WERI-Rb-1 (cell line): ENCODE measurements at regions not wholly inside any gene's neighbourhood (a gene's known extent, or its start where the extent isn't known, plus 50 kb on each side); places are given as distances from the start of the nearest gene placed in this dataset.

ENCODE experiments used
- DNase-seq: peaks from one replicate; pipeline ENCODE4 v3.0.0-alpha.2; 2020
- H3K27ac ChIP-seq: fragments of 250-450 bp; sonication (Bioruptor Pico); 2 replicates; pipeline ENCODE4 v1.5.1; 2020; ENCODE audit warnings: mild to moderate bottlenecking, moderate library complexity
- H3K27me3 ChIP-seq: fragments of 250-450 bp; sonication (Bioruptor Pico); 2 replicates; pipeline ENCODE4 v1.5.1; 2021; ENCODE audit warnings: mild to moderate bottlenecking, low read depth, moderate library complexity; ENCODE audit not compliant: insufficient read depth, severe bottlenecking
- H3K36me3 ChIP-seq: fragments of 250-450 bp; sonication (Bioruptor Pico); 2 replicates; pipeline ENCODE4 v1.5.1; 2020; ENCODE audit warnings: mild to moderate bottlenecking, moderate library complexity
- H3K4me3 ChIP-seq: 2 replicates; pipeline ENCODE4 v1.5.1; 2011; ENCODE audit warnings: low read depth, mild to moderate bottlenecking, control low read depth, low read length
- H3K9me3 ChIP-seq: fragments of 250-450 bp; sonication (Bioruptor Pico); 2 replicates; pipeline ENCODE4 v1.5.1; 2021; ENCODE audit warnings: mild to moderate bottlenecking, moderate library complexity; ENCODE audit not compliant: severe bottlenecking
- TF ChIP-seq, protein P1 (sequence below): IDR thresholded peaks from 2 replicates; pipeline ENCODE4 v1.5.1; 2011; ENCODE audit warnings: low read depth, mild to moderate bottlenecking, control low read depth, inconsistent platforms, low read length

DNA sequence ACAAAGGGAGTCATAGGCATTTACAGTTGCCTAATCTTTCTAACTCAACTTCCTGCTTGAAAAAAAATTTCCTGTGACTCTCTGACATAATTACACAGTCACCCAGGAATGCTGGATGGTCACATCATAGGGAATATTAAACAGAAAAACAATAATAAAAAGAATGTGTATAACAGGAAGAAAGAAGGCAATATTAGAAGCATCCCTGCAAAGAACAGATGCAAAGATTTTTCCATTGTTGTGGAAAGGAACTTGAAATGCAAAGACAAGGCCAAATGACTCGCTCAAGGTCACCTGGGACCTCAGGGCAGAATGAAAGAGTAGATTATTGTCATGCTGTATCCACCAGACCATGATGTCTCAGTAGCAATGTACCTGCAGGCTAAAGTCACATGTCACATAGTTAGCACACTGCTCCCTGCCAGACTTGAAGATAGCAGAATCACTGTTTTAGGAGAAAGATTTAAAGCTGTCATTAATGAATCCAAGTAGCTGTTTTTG, 184.3 kb downstream of the CYYR1 start:
- no peak overlapping the region for H3K27ac ChIP-seq
- TF ChIP-seq, protein P1, sequence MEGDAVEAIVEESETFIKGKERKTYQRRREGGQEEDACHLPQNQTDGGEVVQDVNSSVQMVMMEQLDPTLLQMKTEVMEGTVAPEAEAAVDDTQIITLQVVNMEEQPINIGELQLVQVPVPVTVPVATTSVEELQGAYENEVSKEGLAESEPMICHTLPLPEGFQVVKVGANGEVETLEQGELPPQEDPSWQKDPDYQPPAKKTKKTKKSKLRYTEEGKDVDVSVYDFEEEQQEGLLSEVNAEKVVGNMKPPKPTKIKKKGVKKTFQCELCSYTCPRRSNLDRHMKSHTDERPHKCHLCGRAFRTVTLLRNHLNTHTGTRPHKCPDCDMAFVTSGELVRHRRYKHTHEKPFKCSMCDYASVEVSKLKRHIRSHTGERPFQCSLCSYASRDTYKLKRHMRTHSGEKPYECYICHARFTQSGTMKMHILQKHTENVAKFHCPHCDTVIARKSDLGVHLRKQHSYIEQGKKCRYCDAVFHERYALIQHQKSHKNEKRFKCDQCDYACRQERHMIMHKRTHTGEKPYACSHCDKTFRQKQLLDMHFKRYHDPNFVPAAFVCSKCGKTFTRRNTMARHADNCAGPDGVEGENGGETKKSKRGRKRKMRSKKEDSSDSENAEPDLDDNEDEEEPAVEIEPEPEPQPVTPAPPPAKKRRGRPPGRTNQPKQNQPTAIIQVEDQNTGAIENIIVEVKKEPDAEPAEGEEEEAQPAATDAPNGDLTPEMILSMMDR = no peak
- DNase-seq = no peak
- no peaks in the 10 kb centered on the region for H3K9me3 ChIP-seq
- H3K36me3 ChIP-seq = no peaks in the 10 kb centered on the region
- H3K4me3 ChIP-seq = no peak overlapping the region
- peaks cover 4% of the 10 kb centered on the region for H3K27me3 ChIP-seq

DNA sequence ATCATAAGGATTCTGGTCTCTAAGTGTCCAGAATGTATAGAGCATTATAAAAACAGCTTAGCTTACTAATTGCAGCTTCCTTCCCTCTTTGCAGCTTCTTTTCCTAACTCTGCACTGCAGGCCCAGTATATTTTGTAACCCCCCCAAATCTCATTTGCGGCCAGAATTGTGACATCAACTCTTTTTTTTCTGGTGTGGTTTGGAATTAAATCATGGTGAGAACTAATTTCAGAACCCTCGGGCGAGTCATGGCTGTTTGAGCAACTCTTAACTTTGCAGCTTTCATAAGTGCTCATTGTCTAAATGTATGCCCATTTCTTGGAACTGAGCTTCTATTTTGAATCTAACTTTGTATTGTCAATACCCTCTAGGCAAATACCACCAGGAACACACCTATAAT, 187.4 kb downstream of the CYYR1 start:
- H3K27me3 ChIP-seq = peaks cover 4% of the 10 kb centered on the region
- DNase-seq = no peak
- no peak overlapping the region for H3K4me3 ChIP-seq
- H3K27ac ChIP-seq = no peak overlapping the region
- TF ChIP-seq, protein P1 = no peak
- no peaks in the 10 kb centered on the region for H3K36me3 ChIP-seq
- H3K9me3 ChIP-seq = no peaks in the 10 kb centered on the region

DNA sequence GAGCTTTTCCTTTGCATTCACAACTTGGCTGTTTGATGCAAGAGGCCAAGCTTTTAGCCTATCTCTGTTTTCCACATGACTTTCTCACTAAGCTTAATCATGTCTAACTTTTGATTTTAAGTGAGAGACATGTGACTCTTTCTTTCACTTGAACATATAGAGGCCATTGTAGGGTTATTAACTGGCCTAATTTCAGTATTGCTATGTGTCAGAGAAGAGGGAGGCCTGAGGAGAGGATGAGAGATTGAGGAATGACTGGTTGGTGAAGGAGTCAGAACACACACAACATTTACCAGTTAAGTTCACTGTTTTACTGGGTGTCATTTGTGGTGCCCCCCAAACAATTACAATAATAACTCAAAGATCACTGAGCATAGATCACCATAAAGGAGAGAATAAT, 193.5 kb downstream of the CYYR1 start:
- TF ChIP-seq, protein P1 = no peak
- Histone ChIP-seq H3K27me3 (no peaks in the 10 kb centered on the region), H3K36me3 (no peaks in the 10 kb centered on the region), H3K27ac (no peak overlapping the region), H3K4me3 (no peak overlapping the region), H3K9me3 (no peaks in the 10 kb centered on the region)
- no peak for DNase-seq

DNA sequence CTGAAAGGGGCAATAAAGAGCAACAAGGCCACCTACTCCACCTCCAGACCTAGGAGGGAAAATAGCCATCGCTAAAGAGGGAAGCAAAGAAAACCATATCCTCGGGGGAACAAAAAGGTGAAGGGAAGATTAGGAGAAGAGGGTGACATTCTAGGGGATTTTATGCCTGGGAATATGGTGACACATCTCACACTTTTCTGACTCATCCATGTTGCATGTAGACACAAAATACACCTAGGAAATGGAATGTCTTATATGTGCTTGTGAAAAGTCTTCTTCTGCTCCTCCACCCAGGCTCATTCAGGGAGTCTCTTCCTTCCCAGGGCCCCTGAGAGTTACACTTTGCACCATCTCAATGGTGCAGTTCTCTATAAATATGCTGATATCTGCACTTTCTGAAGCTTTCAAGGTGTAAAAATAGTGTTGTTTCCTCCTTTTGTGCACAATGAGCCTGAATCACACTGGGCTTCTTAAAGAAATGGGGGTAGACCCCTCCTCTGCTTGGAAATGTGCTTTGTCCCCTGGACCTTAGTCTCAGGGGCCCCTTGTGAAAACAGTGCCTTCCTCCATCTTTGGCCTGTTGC, 195.9 kb downstream of the CYYR1 start:
- Histone ChIP-seq H3K36me3 (no peaks in the 10 kb centered on the region), H3K4me3 (no peak overlapping the region), H3K9me3 (no peaks in the 10 kb centered on the region), H3K27me3 (no peaks in the 10 kb centered on the region), H3K27ac (no peak overlapping the region)
- DNase-seq = no peak
- TF ChIP-seq, protein P1 = no peak

DNA sequence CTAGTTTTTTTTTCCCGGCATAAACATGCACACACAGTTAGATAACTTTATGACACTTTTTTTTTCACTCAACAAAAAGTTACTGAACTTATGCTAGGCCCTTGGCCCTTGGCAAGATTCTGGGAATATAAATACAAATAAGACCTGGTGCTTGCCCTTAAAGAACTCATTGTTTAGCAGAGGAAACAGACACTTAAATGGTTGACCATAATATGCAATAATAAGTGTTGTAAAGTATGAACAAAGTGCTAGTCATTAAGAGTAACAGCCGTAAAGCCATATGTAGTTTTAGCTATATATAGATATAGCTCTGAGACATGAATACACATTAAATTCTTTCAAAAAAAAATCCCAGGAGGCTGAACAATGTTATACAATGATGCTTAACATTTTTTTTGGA, 198.3 kb downstream of the CYYR1 start:
- Histone ChIP-seq H3K27ac (no peak overlapping the region), H3K36me3 (no peaks in the 10 kb centered on the region), H3K4me3 (no peak overlapping the region), H3K9me3 (no peaks in the 10 kb centered on the region), H3K27me3 (no peaks in the 10 kb centered on the region)
- TF ChIP-seq, protein P1 = no peak
- no peak for DNase-seq

DNA sequence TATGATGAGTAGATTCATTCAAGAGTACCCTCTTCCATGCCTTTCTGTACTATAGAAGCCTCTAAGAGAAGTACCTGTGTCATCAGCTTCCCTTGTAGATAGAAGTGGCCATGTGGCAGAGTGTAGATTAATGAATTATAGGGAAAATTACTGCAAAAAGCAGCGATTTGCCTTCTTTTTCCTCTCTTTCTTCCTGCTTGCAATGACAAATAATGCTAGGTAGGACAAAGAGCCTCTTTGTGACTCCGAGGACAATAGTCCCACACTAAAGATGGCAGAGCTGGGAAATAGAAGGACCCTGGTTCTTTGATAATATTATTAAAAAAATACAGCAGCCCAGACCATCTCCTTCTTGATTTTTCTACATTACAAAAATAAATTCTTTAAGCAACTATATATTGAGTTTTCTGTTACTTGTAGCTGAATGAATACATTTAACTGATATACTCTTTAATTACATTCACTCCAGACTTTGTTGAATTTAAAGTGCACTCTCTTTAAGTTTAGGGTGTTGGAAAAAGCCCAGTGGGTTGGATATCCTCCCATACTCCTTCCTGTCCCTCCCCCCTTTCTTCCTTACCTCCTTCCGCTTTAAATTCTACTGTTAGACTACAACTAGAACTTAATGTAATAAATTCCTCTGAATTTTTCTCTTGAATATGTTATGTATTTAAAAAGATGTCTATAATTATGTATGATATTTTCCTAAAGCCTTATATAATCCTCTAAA, 198.2 kb upstream of the APP start:
- no peaks in the 10 kb centered on the region for H3K9me3 ChIP-seq
- peaks cover 3% of the 10 kb centered on the region for H3K27me3 ChIP-seq
- no peak overlapping the region for H3K27ac ChIP-seq
- no peaks in the 10 kb centered on the region for H3K36me3 ChIP-seq
- H3K4me3 ChIP-seq = no peak overlapping the region
- no peak for DNase-seq
- TF ChIP-seq, protein P1 = no peak
